ENCODE measurements at regions not wholly inside any gene's neighbourhood (a gene's known extent, or its start where the extent isn't known, plus 50 kb on each side); places are given as distances from the start of the nearest gene placed in this dataset.

DNA sequence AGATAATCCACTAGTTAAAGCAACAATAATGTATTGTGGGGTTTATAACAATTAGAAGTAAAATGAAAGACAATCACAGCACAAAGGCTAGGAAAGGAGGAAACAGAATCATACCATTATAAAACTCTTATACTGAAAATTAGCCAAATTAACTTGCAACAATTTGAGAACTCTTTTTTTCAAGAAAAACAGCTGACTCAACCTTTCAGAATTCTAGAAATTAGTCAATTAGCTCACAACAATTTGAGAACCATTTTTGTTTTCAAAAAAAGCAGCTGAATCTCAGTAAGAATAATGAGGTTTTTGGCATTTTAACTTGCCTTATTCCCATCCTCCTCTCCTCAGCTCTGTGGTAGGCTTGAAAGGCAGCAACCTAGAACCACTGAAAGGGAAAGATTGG, 269.9 kb downstream of the NPR3 start:
- DNase-seq (ENCODE audit: insufficient read length, low spot score) (no peak), FAIRE-seq (no peak)

GRCh38 chr5:32984851-32985610, 273.9 kb downstream of the NPR3 start:
- no peak for FAIRE-seq
- no peak for DNase-seq (ENCODE audit: insufficient read length, low spot score)

DNA sequence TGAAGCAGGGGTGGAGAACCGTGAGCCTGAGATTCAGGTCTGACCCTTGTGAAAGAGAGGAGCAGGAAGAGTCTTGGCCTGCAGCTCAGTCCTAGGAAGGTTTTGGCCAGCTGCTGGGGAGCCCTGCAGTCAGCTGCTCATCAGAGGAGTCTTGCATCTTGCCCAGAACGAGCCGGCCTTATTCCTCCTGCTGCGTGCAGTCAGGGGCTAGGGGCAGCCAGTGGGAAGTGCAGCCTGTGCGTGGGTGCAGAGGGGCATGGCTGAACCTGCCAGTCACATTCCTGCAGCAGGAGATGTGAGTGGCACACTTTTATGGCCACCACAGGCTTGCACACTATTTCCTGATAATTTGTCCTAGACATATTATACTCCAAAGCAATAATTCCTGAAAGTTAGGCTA, 278.7 kb downstream of the NPR3 start:
- FAIRE-seq: peak; percentile 48

DNA sequence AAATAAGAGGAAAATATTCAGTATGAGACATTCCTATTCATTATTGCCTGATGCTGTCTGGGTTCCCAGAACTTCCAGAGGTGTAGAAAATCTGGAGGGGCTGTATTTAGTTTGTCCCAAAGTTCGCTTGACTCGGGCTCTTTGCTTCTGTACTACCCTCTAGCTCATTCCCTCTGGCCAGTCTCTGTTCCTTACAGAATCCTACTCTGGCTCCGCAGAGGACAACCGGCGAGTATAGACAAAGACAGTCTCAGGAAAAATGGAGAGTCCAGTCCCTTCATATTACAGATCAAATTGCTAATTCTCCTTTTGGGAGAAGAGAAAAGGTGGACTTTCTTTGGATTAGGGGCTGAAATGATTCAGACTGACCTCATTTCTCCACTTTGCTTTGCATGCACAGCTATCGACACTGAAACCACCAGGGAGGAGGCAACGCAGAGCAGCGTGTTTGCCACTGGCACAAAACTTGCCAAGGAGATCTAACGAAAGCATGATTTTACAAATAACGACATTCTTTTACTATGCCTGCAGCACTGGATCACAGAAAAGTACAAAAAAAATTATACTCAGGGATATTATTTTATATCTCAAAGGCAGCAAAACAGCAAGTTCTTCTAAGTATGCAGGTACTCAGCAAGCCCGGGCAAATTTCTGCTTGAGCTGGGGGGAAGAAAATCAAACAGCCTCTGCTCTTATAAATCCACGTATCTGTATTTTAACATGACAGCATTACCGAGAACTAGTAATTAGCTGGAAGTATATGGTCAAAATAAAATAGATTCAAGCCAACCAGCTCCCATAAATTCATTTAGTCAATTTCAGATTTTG, 279.7 kb downstream of the NPR3 start:
- DNase-seq (ENCODE audit: insufficient read length, low spot score): no peak

More for the DNA sequence above, 278.7 kb downstream of the NPR3 start:
- DNase-seq (ENCODE audit: insufficient read length, low spot score): no peak

DNA sequence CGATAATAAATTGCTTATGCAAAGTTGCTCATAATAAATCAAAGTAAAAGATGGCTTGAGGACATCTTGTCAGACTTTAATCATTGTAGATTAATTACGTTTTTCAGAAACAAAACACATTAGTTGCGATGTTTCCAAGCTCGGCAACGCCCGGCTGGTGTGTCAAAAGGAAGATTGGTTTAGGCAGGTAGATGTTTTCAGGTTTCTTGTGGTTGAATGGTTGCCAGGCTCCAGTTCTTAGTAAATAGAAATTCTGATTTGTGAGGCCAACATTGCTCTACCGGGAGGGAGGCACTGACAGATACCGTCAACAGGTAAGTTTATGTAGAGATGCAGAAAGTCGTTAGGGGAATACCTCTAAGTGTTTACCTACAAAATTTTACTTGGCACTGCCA, 280.3 kb downstream of the NPR3 start:
- DNase-seq (ENCODE audit: insufficient read length, low spot score) (no peak), FAIRE-seq (no peak)

More for the DNA sequence above, 279.7 kb downstream of the NPR3 start:
- FAIRE-seq: no peak

- FAIRE-seq: no peak
- no peak for DNase-seq (ENCODE audit: insufficient read length, low spot score)
Measured at GRCh38 chr5:32996336-32996735, 285.2 kb downstream of the NPR3 start.

GRCh38 chr5:33008751-33009418, 297.8 kb downstream of the NPR3 start:
- FAIRE-seq: peak; percentile 62

DNA sequence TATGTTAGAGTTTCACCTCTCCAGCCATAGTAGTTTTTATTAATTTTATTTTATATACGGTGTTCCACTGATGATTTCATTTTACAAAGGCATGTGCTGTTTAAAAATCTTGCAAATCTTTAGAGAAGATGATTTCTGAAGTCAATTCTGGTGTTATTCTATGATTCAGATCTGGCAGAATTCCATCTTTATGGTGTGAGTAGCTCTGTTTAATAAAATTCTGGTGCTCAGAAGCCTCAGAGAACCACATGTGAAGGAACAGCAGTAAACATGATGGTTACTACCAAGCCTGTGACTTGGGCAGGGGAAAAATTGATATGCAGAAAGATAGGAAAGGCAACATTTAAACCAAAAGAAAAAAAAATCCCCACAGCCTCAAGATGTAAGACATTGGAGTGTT, 299.7 kb downstream of the NPR3 start:
- DNase-seq (ENCODE audit: insufficient read length, low spot score) (no peak), FAIRE-seq (no peak)

More at GRCh38 chr5:33008751-33009418, 297.8 kb downstream of the NPR3 start:
- DNase-seq (ENCODE audit: insufficient read length, low spot score): no peak

GRCh38 chr5:33011801-33012200, 300.7 kb downstream of the NPR3 start:
- DNase-seq (ENCODE audit: insufficient read length, low spot score) (no peak), FAIRE-seq (no peak)

DNA sequence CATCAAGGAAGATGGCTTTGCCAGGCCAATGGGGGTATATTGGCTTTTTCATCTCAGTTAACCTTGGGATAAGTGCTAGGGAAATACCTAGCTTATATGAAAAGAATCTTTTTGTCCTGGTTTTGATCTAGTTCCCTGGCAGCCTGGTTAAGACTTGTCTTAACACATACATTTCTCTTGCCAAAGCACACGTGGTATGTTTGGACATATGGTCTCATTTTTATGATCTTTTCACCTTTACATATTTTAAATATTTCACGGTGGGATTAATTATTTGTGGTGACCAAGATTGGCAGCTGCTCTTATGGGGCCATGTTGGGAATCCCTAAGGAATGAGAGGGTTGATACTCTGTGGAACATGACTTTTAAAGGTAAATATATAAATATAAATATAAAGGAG, 312.5 kb downstream of the NPR3 start:
- DNase-seq (ENCODE audit: insufficient read length, low spot score) (no peak), FAIRE-seq (no peak)

- DNase-seq (ENCODE audit: insufficient read length, low spot score): no peak
- no peak for FAIRE-seq
Measured at GRCh38 chr5:33032271-33033070, 321.4 kb downstream of the NPR3 start.

- peak; percentile 69 for FAIRE-seq
- DNase-seq (ENCODE audit: insufficient read length, low spot score): no peak
Measured at GRCh38 chr5:33033516-33033915, 322.4 kb downstream of the NPR3 start.

- FAIRE-seq (no peak), DNase-seq (ENCODE audit: insufficient read length, low spot score) (no peak)
Measured at GRCh38 chr5:33034777-33035176, 323.7 kb downstream of the NPR3 start.

DNA sequence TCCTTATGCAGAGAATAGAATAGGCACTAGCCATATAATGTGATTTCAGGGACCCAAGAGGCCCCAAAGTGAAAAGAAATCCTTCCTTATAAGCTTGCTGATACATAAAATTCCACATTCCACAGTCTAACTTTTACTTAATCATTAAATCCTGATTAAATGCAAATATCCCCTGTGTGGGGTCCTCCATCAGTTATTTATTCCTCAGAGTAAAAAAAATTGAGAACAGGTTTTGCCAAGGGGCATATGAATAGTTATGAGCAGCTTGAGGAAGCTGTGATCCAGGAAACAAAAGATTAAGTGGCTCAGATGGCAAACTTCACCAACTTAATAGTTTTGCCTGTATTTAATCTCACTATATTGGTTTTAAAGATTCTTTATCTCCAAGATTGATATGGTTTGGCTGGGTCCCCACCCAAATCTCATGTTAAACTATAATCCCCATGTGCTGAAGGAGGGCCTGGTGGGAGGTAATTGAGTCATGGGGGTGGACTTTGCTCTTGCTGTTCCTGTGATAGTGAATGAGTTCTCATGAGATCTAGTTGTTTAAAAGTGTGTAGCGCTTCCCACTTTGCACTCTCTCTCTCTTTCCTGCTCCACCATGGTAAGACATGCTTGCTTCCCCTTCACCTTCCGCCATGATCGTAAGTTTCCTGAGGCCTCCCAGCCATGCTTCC, 324.9 kb downstream of the NPR3 start:
- DNase-seq (ENCODE audit: insufficient read length, low spot score) (no peak), FAIRE-seq (no peak)

DNA sequence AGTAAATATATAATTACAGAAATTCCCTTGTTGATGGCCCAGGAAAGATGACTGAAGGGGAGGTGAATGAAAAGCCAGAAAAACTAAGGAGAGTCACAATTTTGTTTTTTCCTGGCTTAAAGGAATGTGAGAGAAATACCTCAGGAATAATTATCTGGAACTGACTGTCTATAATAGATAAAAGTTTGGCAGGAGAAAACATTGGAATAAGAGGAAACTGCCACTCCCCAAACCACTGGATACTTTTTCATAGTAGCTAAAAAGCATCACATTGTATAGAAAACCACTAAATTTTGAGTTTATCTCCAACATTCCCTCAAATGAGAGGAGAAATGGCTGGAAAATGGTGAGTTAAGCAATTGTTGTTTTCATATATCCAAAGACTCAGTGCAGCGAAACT, 326.0 kb downstream of the NPR3 start:
- DNase-seq (ENCODE audit: insufficient read length, low spot score): no peak
- FAIRE-seq: no peak

GRCh38 chr5:33041586-33041985, 330.5 kb downstream of the NPR3 start:
- FAIRE-seq (no peak), DNase-seq (ENCODE audit: insufficient read length, low spot score) (no peak)

GRCh38 chr5:33043343-33043997, 332.3 kb downstream of the NPR3 start:
- FAIRE-seq (no peak), DNase-seq (ENCODE audit: insufficient read length, low spot score) (no peak)

GRCh38 chr5:33046091-33046490, 335.0 kb downstream of the NPR3 start:
- no peak for FAIRE-seq

DNA sequence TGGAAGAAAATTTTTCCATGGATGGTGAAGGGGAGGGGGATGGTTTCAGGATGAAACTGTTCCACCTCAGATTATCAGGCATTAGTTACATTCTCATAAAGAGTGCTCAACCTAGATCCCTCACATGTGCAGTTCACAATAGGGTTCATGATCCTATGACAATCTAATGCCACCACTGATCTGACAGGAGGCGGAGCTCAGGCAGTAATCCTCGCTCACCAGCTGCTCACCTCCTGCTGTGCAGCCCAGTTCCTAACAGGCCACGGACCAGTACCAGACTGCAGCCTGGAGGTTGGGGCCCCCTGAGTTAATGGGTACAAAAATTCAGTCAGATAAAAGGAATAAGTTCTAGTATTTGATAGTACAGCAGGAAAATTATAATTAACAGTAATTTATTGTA, 337.2 kb downstream of the NPR3 start:
- FAIRE-seq (no peak), DNase-seq (ENCODE audit: insufficient read length, low spot score) (no peak)

More at GRCh38 chr5:33046091-33046490, 335.0 kb downstream of the NPR3 start:
- DNase-seq (ENCODE audit: insufficient read length, low spot score): no peak

Data from HTR-8/SVneo (cell line).